Esophagus muscularis mucosa (tissue), 4 donors: ENCODE measurements at regions not wholly inside any gene's neighbourhood (a gene's known extent, or its start where the extent isn't known, plus 50 kb on each side); places are given as distances from the start of the nearest gene placed in this dataset.

Experiments used
- DNase-seq: peaks from one replicate; pipeline ENCODE4 v3.0.0-alpha.2; 2017; ENCODE audit errors: extremely low spot score
- H3K27ac ChIP-seq, 4 donors: fragments of 200-600 bp; sonication (generic); replicated peaks in 1 of 4; 1 replicate in 3 of 4; 2 replicates in 1 of 4; pipeline ENCODE4 v1.5.1; 2016 to 2019; ENCODE audit warnings: mild to moderate bottlenecking in 1 of 4
- H3K27me3 ChIP-seq, 4 donors: fragments of 200-600 bp; sonication (generic); one replicate each; pipeline versions ENCODE4 v1.5.1 to v1.6.0; 2016 to 2019
- H3K36me3 ChIP-seq, 4 donors: fragments of 200-600 bp; sonication (generic); one replicate each; pipeline ENCODE4 v1.5.1; 2016 to 2019
- H3K4me1 ChIP-seq, 4 donors: fragments of 200-600 bp; sonication (generic); one replicate each; pipeline ENCODE4 v1.5.1; 2016 to 2019
- H3K4me3 ChIP-seq, 4 donors: fragments of 200-600 bp; sonication (generic); 1 replicate in 2 of 4; 2 replicates in 2 of 4; pipeline ENCODE4 v1.5.1; 2016 to 2019; ENCODE audit warnings: mild to moderate bottlenecking in 4 of 4, moderate library complexity in 1 of 4
- H3K9me3 ChIP-seq, 4 donors: fragments of 200-600 bp; sonication (generic); 1 replicate in 3 of 4; 2 replicates in 1 of 4; pipeline ENCODE4 v1.5.1; 2016 to 2019
- CTCF ChIP-seq, 3 experiments: fragments of 200-600 bp in 2 of 3; fragments of 450-650 bp in 1 of 3; sonication (generic) in 2 of 3; IDR thresholded peaks; one replicate each; pipeline ENCODE4 v1.5.1; 2017 to 2019; ENCODE audit warnings: antibody characterized with exemption in 3 of 3, mild to moderate bottlenecking in 2 of 3, moderate library complexity in 1 of 3
- EP300 ChIP-seq: sonication (generic); formaldehyde crosslinking; IDR thresholded peaks from one replicate; pipeline ENCODE4 v1.6.1; 2017; ENCODE audit warnings: antibody characterized with exemption
- POLR2A ChIP-seq: fragments of 450-650 bp; IDR thresholded peaks from one replicate; pipeline ENCODE4 v1.6.1; 2017; ENCODE audit warnings: antibody characterized with exemption, moderate library complexity, mild to moderate bottlenecking, low read depth
- POLR2AphosphoS5 ChIP-seq, 2 donors: sonication (generic); formaldehyde crosslinking; IDR thresholded peaks; one replicate each; pipeline ENCODE4 v1.6.1; 2017; ENCODE audit warnings: antibody characterized with exemption in 2 of 2
- WGBS: methylation state at CpG from one replicate; pipeline ENCODE4 v1.1.5; 2018; 5-methylcytosine and 5-hydroxymethylcytosine counted together
- intact Hi-C: fragments of 100-400 bp; cut with DNase I; formaldehyde crosslinking; loops from one replicate; pipeline ENCODE4 v1.15.1; 2023

- no peak overlapping the region for H3K27ac ChIP-seq
- TF ChIP-seq EP300 (no peak), CTCF (IDR thresholded peaks at IDR 0.05) (no peak), POLR2A (no peak), POLR2AphosphoS5 (IDR thresholded peaks at IDR 0.05) (no peak)
- 52% methylated on average over 1 of the region's 1 CpG for WGBS
- no peaks in the 10 kb centered on the region for H3K36me3 ChIP-seq
- DNase-seq, result no peak
- no peaks in the 10 kb centered on the region for H3K27me3 ChIP-seq
- intact Hi-C loops, result no loop called here
- no peaks in the 10 kb centered on the region for H3K9me3 ChIP-seq
- no peaks in the 10 kb centered on the region for H3K4me1 ChIP-seq
- H3K4me3 ChIP-seq, result no peak overlapping the region
Observed at GRCh38 chr4:96009427-96010119, 169.7 kb downstream of the PDHA2 start.

GRCh38 chr4:96012687-96013086 lies 172.8 kb downstream of the PDHA2 start:
- intact Hi-C loops, result no loop called here
- Histone ChIP-seq H3K9me3 (no peaks in the 10 kb centered on the region), H3K4me1 (no peaks in the 10 kb centered on the region), H3K27me3 (no peaks in the 10 kb centered on the region), H3K27ac (no peak overlapping the region), H3K4me3 (no peak overlapping the region), H3K36me3 (no peaks in the 10 kb centered on the region)
- 47% methylated on average over 2 of the region's 2 CpGs for WGBS
- no peak for DNase-seq
- TF ChIP-seq POLR2A (no peak), CTCF (IDR thresholded peaks at IDR 0.05) (no peak), EP300 (no peak), POLR2AphosphoS5 (IDR thresholded peaks at IDR 0.05) (no peak)

GRCh38 chr4:96016634-96017299 lies 176.9 kb downstream of the PDHA2 start:
- no peaks in the 10 kb centered on the region for H3K27me3 ChIP-seq
- no peaks in the 10 kb centered on the region for H3K4me1 ChIP-seq
- DNase-seq, result no peak
- no peaks in the 10 kb centered on the region for H3K9me3 ChIP-seq
- no peaks in the 10 kb centered on the region for H3K36me3 ChIP-seq
- H3K4me3 ChIP-seq, result no peak overlapping the region
- intact Hi-C loops, result no loop called here
- TF ChIP-seq CTCF (IDR thresholded peaks at IDR 0.05) (no peak), POLR2AphosphoS5 (IDR thresholded peaks at IDR 0.05) (no peak), POLR2A (no peak), EP300 (no peak)
- H3K27ac ChIP-seq, result no peak overlapping the region
- whole genome bisulfite sequencing, result 53% methylated on average over 4 of the region's 4 CpGs

GRCh38 chr4:96025011-96025410 lies 185.1 kb downstream of the PDHA2 start:
- TF ChIP-seq CTCF (IDR thresholded peaks at IDR 0.05), result no peak
- no peak for TF ChIP-seq POLR2AphosphoS5 (IDR thresholded peaks at IDR 0.05)
- no peak for TF ChIP-seq POLR2A
- TF ChIP-seq EP300, result no peak
- Histone ChIP-seq H3K27me3 (no peaks in the 10 kb centered on the region), H3K4me1 (no peaks in the 10 kb centered on the region), H3K36me3 (no peaks in the 10 kb centered on the region), H3K4me3 (no peak overlapping the region), H3K9me3 (no peaks in the 10 kb centered on the region), H3K27ac (no peak overlapping the region)
- no peak for DNase-seq
- WGBS, result 53% methylated on average over 1 of the region's 1 CpG
- intact Hi-C loops, result no loop called here

DNA sequence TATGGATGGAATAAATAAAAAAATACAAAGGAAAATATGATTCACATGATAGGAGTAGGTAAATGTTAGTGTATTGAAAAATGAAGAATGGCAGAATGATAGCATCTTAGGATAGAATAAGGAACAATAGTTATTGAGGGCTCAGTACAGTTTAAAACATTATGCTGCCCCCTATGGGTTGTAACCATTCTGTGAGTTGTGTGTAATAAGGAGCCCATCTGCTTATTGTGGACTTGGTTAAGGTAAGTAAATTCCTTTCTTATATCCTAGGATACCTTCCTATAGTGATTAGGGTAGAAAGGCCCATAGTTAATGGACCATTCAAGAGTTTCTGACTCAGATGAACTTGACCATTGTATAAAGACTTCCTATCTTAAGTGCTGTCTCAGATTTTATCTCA lies 195.8 kb downstream of the PDHA2 start:
- no peaks in the 10 kb centered on the region for H3K4me1 ChIP-seq
- no peaks in the 10 kb centered on the region for H3K27me3 ChIP-seq
- no peak for TF ChIP-seq POLR2AphosphoS5 (IDR thresholded peaks at IDR 0.05)
- no peak for TF ChIP-seq POLR2A
- peak in 1 of 3 experiments; percentile 5 for TF ChIP-seq CTCF (IDR thresholded peaks at IDR 0.05)
- no peak for TF ChIP-seq EP300
- no peak overlapping the region for H3K27ac ChIP-seq
- DNase-seq, result no peak
- no peak overlapping the region for H3K4me3 ChIP-seq
- intact Hi-C loops, result no loop called here
- no peaks in the 10 kb centered on the region for H3K36me3 ChIP-seq
- no peaks in the 10 kb centered on the region for H3K9me3 ChIP-seq
